Activated T-helper 1 cell treated with anti-CD3 and anti-CD28 coated beads, Interleukin-12 subunit alpha, Interleukin-12 subunit beta, Interleukin-2, Interleukin-4 antibody, amounts not matched to agents 30 ng/mL and 10 ng/mL and 1 ng/mL, durations not matched to agents 14 hours and 24 hours and 36 hours (primary cell): ENCODE measurements at regions not wholly inside any gene's neighbourhood (a gene's known extent, or its start where the extent isn't known, plus 50 kb on each side); places are given as distances from the start of the nearest gene placed in this dataset.
"Not testable (repeated sequence)": the region's sequence is repeated elsewhere in the genome, so short reads cannot be mapped to it uniquely, and the experiment has no call there.

Source experiments
- DNase-seq: peaks from one replicate; pipeline ENCODE4 v3.0.0; 2021; ENCODE audit warnings: low spot score
- H3K27ac Mint-ChIP-seq: one replicate; pipeline ENCODE4 v1.8.0; 2021; ENCODE audit warnings: mild to moderate bottlenecking, mixed read lengths
- H3K27me3 Mint-ChIP-seq: one replicate; pipeline ENCODE4 v1.8.0; 2022; ENCODE audit warnings: mild to moderate bottlenecking, moderate library complexity, mixed read lengths; ENCODE audit not compliant: insufficient read depth
- H3K36me3 Mint-ChIP-seq: one replicate; pipeline ENCODE4 v1.8.0; 2021; ENCODE audit warnings: low read depth, mixed read lengths
- H3K4me1 Mint-ChIP-seq: one replicate; pipeline ENCODE4 v1.8.0; 2021; ENCODE audit warnings: low read depth, mixed read lengths
- H3K4me3 Mint-ChIP-seq: one replicate; pipeline ENCODE4 v1.8.0; 2021; ENCODE audit warnings: mild to moderate bottlenecking, moderate library complexity, mixed read lengths
- H3K9me3 Mint-ChIP-seq: one replicate; pipeline ENCODE4 v1.8.0; 2021; ENCODE audit warnings: mixed read lengths
- intact Hi-C: fragments of 100-400 bp; cut with micrococcal nuclease; formaldehyde crosslinking; loops from one replicate; pipeline ENCODE4 v1.15.1; 2024

DNA sequence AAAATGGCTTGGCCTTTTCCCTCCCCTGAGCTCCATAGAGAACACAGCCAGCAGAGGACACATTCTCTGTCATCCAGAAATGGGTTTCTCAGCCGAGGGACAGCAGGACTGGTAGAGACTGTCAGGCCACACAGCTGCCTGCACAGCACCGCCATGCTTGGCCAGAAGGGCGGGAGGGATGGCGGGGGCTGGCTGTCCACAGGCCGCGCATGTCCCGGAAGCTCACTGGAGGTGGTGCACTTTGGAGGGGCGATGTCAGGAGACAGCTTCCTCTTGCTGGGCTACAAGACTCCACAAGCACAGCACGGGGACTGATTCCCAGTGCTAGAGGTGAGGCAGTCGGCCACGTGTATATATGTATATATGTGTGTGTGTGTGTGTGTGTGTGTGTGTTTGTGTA is 125.3 kb downstream of the GOLGA6L4 start:
- intact Hi-C loops, H3K36me3 Mint-ChIP-seq, H3K4me3 Mint-ChIP-seq, DNase-seq, H3K27me3 Mint-ChIP-seq, H3K27ac Mint-ChIP-seq, H3K4me1 Mint-ChIP-seq, H3K9me3 Mint-ChIP-seq: not testable (repeated sequence)

DNA sequence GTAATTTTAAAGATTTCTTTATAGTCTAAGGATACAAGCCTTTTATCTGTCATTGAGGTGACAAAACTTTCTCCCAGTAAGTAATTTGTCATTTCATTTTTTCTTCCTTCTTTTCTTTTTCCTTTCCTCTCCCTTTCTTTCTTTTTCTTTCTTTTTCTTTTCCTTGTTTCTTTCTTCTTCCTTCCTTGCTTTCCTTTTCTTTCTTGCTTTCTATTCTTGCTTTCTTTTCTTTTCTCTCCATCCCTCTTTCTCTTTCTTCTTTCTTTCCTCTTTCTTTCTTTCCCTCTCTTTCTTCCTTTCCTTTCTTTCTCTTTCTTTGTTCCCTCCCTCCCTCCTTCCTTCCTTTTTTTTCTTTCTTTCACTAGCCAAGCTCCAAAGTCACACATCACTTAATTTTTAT is 148.8 kb downstream of the GOLGA6L4 start:
- H3K36me3 Mint-ChIP-seq, H3K4me3 Mint-ChIP-seq, DNase-seq, H3K4me1 Mint-ChIP-seq, H3K27ac Mint-ChIP-seq, H3K27me3 Mint-ChIP-seq, intact Hi-C loops, H3K9me3 Mint-ChIP-seq: not testable (repeated sequence)

DNA sequence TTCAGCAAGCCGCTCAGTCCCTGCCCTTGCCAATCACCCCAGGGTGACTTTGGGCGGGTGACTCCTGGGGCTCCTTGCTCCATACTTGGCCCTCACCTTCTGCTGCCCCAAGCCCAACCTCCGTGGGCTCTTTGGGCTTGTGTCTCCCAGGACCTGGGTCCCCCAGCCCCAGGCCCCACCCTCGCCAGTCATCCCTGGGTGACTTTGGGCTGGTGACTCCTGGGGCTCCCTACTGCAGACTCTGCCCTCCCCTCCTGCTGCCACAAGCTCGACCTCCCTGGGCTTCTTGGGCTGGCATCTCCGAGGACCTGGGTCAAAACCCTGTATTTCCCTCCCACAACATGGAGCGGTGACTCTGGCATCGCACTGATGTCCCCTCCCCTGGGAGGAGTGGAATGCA is 151.5 kb downstream of the GOLGA6L4 start:
- intact Hi-C loops = no loop called here
- peaks cover 8% of the 10 kb centered on the region for H3K27me3 Mint-ChIP-seq
- no peak overlapping the region for H3K4me3 Mint-ChIP-seq
- H3K27ac Mint-ChIP-seq = no peak overlapping the region
- no peaks in the 10 kb centered on the region for H3K4me1 Mint-ChIP-seq
- no peak for DNase-seq
- no peaks in the 10 kb centered on the region for H3K9me3 Mint-ChIP-seq
- no peaks in the 10 kb centered on the region for H3K36me3 Mint-ChIP-seq

DNA sequence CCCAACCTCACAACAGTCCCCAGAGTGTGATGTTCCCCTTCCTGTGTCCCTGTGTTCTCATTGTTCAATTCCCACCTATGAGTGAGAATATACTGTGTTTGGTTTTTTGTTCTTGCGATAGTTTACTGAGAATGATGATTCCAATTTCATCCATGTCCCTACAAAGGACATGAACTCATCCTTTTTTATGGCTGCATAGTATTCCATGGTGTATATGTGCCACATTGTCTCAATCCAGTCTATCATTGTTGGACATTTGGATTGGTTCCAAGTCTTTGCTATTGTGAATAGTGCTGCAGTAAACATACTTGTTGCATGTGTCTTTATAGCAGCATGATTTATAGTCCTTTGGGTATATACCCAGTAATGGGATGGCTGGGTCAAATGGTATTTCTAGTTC is 152.6 kb downstream of the GOLGA6L4 start:
- DNase-seq, H3K9me3 Mint-ChIP-seq, H3K27me3 Mint-ChIP-seq, intact Hi-C loops, H3K27ac Mint-ChIP-seq, H3K36me3 Mint-ChIP-seq, H3K4me3 Mint-ChIP-seq, H3K4me1 Mint-ChIP-seq: not testable (repeated sequence)

DNA sequence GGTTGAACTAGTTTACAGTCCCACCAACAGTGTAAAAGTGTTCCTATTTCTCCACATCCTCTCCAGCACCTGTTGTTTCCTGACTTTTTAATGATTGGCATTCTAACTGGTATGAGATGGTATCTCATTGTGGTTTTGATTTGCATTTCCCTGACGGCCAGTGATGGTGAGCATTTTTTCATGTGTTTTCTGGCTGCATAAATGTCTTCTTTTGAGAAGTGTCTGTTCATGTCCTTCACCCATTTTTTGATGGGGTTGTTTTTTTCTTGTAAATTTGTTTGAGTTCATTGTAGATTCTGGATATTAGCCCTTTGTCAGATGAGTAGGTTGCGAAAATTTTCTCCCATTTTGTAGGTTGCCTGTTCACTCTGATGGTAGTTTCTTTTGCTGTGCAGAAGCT is 153.1 kb downstream of the GOLGA6L4 start:
- H3K36me3 Mint-ChIP-seq, intact Hi-C loops, H3K27me3 Mint-ChIP-seq, H3K4me3 Mint-ChIP-seq, DNase-seq, H3K9me3 Mint-ChIP-seq, H3K4me1 Mint-ChIP-seq, H3K27ac Mint-ChIP-seq: not testable (repeated sequence)

DNA sequence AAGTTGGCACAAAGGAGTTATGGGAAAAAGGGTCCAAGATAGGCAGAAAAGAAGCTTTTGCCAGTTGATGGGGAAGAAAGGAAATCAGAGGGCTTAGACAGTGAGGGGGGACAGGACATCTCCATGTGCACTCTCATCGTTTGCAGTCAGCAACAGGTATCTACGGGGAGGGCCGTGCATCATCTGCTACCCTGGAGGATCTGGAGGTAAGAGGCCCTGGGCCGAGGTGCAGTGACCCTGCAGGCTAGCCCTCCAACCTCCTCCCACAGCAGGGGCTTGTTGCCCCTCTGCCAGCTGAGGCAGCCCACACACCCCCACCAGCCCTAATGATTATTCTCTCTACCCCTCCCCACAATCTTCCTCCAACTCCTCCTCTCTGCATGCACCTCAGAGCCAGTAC is 154.8 kb downstream of the GOLGA6L4 start:
- H3K36me3 Mint-ChIP-seq, H3K4me3 Mint-ChIP-seq, DNase-seq, intact Hi-C loops, H3K27me3 Mint-ChIP-seq, H3K9me3 Mint-ChIP-seq, H3K4me1 Mint-ChIP-seq, H3K27ac Mint-ChIP-seq: not testable (repeated sequence)

DNA sequence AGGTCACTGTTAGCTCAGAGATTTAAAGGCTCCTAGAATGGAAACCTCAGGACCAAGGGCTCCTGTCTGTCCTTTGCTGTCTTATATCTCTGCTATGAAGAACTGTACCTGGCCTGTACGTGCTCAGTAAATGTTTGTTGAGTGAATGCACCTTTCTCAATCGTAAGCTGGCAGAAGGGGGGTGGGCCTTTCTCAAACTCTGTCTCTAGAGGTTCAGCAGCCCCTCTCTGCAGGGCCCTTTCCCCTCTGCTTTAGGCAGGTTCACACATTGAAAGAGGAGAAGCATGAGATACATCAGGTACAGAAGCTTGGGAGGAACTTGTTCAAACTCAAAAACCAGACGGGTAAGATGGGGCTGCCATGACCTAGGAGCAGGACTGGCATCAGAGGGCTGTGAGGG is 155.6 kb downstream of the GOLGA6L4 start:
- Mint-ChIP-seq H3K36me3 (no peaks in the 10 kb centered on the region), H3K4me1 (no peaks in the 10 kb centered on the region), H3K4me3 (no peak overlapping the region), H3K27ac (no peak overlapping the region), H3K9me3 (no peaks in the 10 kb centered on the region), H3K27me3 (no peaks in the 10 kb centered on the region)
- intact Hi-C loops = no loop called here
- no peak for DNase-seq

DNA sequence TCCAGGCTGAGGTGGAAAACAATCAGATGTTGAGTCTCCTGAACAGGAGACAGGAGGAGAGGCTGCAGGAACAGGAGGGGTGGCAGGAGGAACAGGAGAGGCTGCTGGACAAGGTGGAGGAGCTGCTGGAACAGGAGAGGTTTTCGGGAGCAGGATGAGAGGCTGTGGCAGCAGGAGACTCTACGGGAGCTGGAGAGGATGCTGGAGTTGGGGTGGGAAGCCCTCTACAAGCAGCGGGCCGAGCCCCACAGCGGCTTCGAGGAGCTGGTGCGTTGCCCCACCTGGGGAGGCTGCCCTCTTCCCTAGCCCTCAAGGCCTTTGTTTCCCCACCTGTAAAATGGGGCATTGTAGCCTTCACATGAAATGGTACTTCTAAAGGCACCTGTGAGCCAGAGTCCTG is 156.4 kb downstream of the GOLGA6L4 start:
- not testable (repeated sequence) for H3K27ac Mint-ChIP-seq, H3K9me3 Mint-ChIP-seq

DNA sequence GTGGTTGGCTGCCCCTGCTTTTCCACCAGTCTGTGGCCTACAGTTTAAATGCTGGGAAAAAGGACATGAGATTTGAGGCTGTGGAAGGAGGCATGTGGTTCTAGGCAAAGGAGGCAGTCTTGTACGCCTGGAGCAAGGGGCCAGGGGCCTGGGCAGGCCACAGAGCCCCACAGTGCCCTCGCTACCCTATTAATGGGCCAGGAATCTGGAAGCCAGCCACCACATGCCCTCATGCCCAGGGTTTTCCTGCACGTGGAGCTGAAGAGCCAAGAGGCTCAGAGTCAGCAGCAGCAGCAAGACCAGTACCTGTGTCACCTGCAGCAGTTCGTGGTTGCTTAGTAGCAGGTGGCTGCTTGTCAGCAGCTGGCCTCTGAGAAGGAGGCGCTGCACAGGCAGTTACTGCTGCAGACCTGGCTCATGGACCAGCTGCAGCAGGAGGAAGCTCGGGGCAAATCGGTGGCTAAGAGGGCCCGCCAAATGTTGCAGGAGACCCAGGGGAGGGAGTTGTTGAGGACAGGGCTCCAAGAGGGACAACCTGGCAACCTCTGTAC is 157.9 kb downstream of the GOLGA6L4 start:
- H3K36me3 Mint-ChIP-seq, H3K4me1 Mint-ChIP-seq, intact Hi-C loops, H3K9me3 Mint-ChIP-seq, H3K4me3 Mint-ChIP-seq, H3K27ac Mint-ChIP-seq, H3K27me3 Mint-ChIP-seq, DNase-seq: not testable (repeated sequence)

More for the DNA sequence above, 156.4 kb downstream of the GOLGA6L4 start:
- H3K4me3 Mint-ChIP-seq, DNase-seq, H3K27me3 Mint-ChIP-seq, intact Hi-C loops, H3K36me3 Mint-ChIP-seq, H3K4me1 Mint-ChIP-seq: not testable (repeated sequence)

DNA sequence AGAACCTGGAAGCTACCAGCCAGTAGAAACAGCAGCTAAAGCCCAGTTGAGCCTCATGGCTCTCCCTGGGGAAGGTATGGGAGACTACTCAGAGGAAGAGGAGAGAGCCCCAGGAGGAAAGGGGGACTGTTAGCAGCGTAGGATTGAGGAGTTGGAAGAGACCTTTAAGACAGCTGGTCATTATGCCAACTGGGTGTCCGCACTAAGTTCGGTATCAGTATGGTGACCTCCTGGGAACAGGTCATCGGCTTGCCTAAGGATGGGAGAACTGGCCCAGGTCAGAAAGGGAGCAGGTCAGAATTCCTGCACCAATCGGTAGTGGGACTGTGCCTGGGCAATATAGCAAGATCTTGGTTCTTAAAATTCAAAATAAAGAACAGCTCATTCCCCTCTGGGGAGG is 158.4 kb downstream of the GOLGA6L4 start:
- DNase-seq, intact Hi-C loops, H3K36me3 Mint-ChIP-seq, H3K27me3 Mint-ChIP-seq, H3K9me3 Mint-ChIP-seq, H3K4me3 Mint-ChIP-seq, H3K27ac Mint-ChIP-seq, H3K4me1 Mint-ChIP-seq: not testable (repeated sequence)

DNA sequence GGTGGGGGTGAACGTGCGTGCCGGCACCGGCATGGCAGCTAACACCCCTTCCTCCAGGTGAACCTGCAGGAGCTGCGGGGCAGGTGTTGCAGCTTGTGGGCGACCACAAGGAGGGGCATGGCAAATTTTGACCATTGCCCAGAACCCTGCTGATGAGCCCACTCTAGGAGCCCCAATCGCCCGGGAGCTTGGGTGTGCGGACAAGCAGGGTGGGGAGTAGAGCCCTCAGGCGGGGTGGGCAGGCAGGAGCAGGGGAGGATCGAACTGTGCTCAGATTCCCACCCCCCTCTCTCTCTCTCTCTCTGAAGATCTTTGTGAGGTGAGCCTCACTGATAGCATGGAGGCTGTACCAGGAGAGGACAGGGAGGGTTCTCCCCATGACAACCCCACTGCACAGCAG is 159.8 kb downstream of the GOLGA6L4 start:
- intact Hi-C loops, H3K4me1 Mint-ChIP-seq, H3K27ac Mint-ChIP-seq, H3K36me3 Mint-ChIP-seq, H3K4me3 Mint-ChIP-seq, H3K27me3 Mint-ChIP-seq, H3K9me3 Mint-ChIP-seq, DNase-seq: not testable (repeated sequence)

DNA sequence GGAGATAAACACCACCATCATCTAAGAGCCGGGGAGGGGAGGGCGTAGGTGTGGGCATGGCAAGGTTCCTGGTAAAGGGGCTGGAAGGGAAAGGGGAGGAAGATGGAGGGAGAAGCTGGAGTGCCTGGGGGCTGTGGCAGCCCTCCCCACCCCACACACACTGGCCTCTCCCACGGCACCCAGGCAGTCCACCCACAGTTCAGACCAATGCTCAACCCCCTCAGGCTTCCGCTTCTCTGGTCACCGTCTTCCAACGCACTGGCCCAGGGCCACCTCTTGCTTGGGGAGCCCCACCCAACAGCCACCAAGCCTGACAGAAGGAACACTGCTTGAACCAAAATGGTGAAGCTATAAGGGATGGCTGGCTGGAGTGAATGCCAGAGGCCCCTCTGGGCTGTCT is 160.3 kb downstream of the GOLGA6L4 start:
- H3K4me3 Mint-ChIP-seq, DNase-seq: not testable (repeated sequence)

DNA sequence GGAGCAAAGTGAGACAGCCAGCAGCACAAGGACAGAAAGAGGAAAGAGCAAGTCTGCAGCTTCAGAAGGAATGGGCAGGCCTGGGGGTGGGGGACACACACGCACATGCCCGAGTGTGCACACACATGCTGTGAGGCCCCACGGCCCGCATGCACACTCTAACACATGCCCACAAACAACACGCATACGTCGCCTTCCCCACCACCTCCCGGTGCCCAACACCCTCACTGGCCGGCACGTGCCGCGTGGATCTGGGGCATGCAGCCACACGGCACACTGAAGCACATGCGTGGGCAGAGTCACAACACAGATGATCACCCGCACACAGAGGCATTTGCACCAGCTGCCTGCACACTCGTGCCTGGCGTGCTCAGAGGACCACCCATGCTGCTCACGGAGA is 161.5 kb downstream of the GOLGA6L4 start:
- H3K27ac Mint-ChIP-seq, DNase-seq, H3K4me1 Mint-ChIP-seq, H3K9me3 Mint-ChIP-seq, intact Hi-C loops, H3K27me3 Mint-ChIP-seq, H3K36me3 Mint-ChIP-seq, H3K4me3 Mint-ChIP-seq: not testable (repeated sequence)

More for the DNA sequence above, 160.3 kb downstream of the GOLGA6L4 start:
- intact Hi-C loops, H3K4me1 Mint-ChIP-seq, H3K27me3 Mint-ChIP-seq, H3K27ac Mint-ChIP-seq, H3K9me3 Mint-ChIP-seq, H3K36me3 Mint-ChIP-seq: not testable (repeated sequence)

DNA sequence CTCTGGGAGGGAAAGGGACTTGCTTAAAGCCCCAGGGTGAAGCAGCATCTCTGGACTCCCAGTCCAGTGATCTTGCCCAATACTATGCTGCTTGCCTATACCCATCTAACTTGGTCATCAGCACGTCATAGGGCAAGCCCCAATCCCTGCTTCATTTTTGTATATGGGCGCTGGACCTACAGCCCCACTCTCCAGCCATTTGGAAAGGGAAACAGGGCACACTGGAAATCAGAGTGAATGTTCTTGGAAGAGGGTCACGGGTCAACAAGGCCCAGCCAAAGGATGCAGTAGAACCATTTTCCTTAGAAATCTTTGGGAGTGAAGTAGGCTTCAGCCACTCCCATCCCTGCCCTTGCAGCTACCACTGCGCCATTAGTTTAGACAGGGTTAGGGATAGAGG is 162.5 kb downstream of the GOLGA6L4 start:
- H3K4me1 Mint-ChIP-seq, H3K27ac Mint-ChIP-seq, H3K4me3 Mint-ChIP-seq, H3K27me3 Mint-ChIP-seq, intact Hi-C loops, DNase-seq, H3K36me3 Mint-ChIP-seq, H3K9me3 Mint-ChIP-seq: not testable (repeated sequence)
